HEK293 (cell line): ENCODE measurements at regions not wholly inside any gene's neighbourhood (a gene's known extent, or its start where the extent isn't known, plus 50 kb on each side); places are given as distances from the start of the nearest gene placed in this dataset.

ENCODE experiments used
- CTCF ChIA-PET: fragments of 350-600 bp; formaldehyde crosslinking; extraction: SDS; loops from one replicate; lab custom pipeline; 2021; ENCODE audit warnings: antibody characterized with exemption; lab: Yijun Ruan, JAX
- POLR2A ChIA-PET: fragments of 300-600 bp; formaldehyde crosslinking; extraction: SDS; loops from one replicate; lab custom pipeline; 2020; ENCODE audit warnings: antibody characterized with exemption, inconsistent platforms; lab: Yijun Ruan, JAX
- H3K27ac ChIP-seq: fragments of 200-500 bp; sonication (Bioruptor generic); 2 replicates; pipeline ENCODE4 v1.5.1; 2014; ENCODE audit warnings: low read depth, low read length, control low read depth, inconsistent platforms; ENCODE audit errors: extremely low read depth
- H3K36me3 ChIP-seq, 2 experiments: fragments of 200-500 bp in 1 of 2; sonication (Bioruptor generic) in 1 of 2; 1 replicate in 1 of 2; 2 replicates in 1 of 2; pipeline ENCODE4 v1.5.1; 2014 to 2017; ENCODE audit warnings: inconsistent platforms in 2 of 2, low read length in 2 of 2; ENCODE audit not compliant: control insufficient read depth in 2 of 2, insufficient read depth in 1 of 2
- H3K4me1 ChIP-seq: fragments of 200-500 bp; sonication (Bioruptor generic); 2 replicates; pipeline ENCODE4 v1.5.1; 2014; ENCODE audit warnings: mild to moderate bottlenecking, low read length, inconsistent platforms; ENCODE audit not compliant: control insufficient read depth, insufficient read depth
- H3K4me3 ChIP-seq: 2 replicates; pipeline ENCODE4 v1.5.1; 2011; ENCODE audit warnings: low read depth, mild to moderate bottlenecking, control low read depth, low read length, moderate library complexity
- H3K9me3 ChIP-seq: fragments of 200-500 bp; sonication (Bioruptor generic); 2 replicates; pipeline ENCODE4 v1.5.1; 2014; ENCODE audit warnings: low read depth, low read length, inconsistent platforms; ENCODE audit not compliant: control insufficient read depth, insufficient read depth
- ATF2 ChIP-seq: fragments of 450-650 bp; formaldehyde crosslinking; IDR thresholded peaks from 2 replicates; pipeline ENCODE4 v1.5.1; 2016; ENCODE audit warnings: missing biosample characterization, missing genetic modification characterization, low read depth
- GLIS2 ChIP-seq: fragments of 450-650 bp; formaldehyde crosslinking; IDR thresholded peaks from 2 replicates; pipeline ENCODE4 v1.5.1; 2016; ENCODE audit warnings: missing biosample characterization, missing genetic modification characterization
- PRDM6 ChIP-seq: fragments of 450-650 bp; formaldehyde crosslinking; IDR thresholded peaks from 2 replicates; pipeline ENCODE4 v1.5.1; 2017; ENCODE audit warnings: missing biosample characterization, missing genetic modification characterization
- ZNF280D ChIP-seq: fragments of 450-650 bp; formaldehyde crosslinking; IDR thresholded peaks from 2 replicates; pipeline ENCODE4 v1.5.1; 2016; ENCODE audit warnings: missing biosample characterization, missing genetic modification characterization
- ZNF292 ChIP-seq: fragments of 450-650 bp; formaldehyde crosslinking; IDR thresholded peaks from 2 replicates; pipeline ENCODE4 v1.5.1; 2016; ENCODE audit warnings: low read depth, missing biosample characterization, missing genetic modification characterization, borderline replicate concordance
- ZNF426 ChIP-seq: fragments of 450-650 bp; formaldehyde crosslinking; IDR thresholded peaks from 2 replicates; pipeline ENCODE4 v1.5.1; 2017; ENCODE audit warnings: missing biosample characterization, missing genetic modification characterization, mild to moderate bottlenecking, inconsistent platforms, moderate library complexity
- ZNF600 ChIP-seq: fragments of 450-650 bp; formaldehyde crosslinking; IDR thresholded peaks from 2 replicates; pipeline ENCODE4 v1.5.1; 2016; ENCODE audit warnings: missing biosample characterization, missing genetic modification characterization
- ZNF677 ChIP-seq: fragments of 450-650 bp; IDR thresholded peaks from 2 replicates; pipeline ENCODE4 v1.5.0; 2018; ENCODE audit warnings: missing biosample characterization, mild to moderate bottlenecking, missing genetic modification characterization, moderate library complexity
- ZNF704 ChIP-seq: fragments of 450-650 bp; formaldehyde crosslinking; IDR thresholded peaks from 2 replicates; pipeline ENCODE4 v1.5.1; 2016; ENCODE audit warnings: missing biosample characterization, missing genetic modification characterization
- ZSCAN16 ChIP-seq: fragments of 450-650 bp; formaldehyde crosslinking; IDR thresholded peaks from 2 replicates; pipeline ENCODE4 v1.5.1; 2016; ENCODE audit warnings: missing biosample characterization, missing genetic modification characterization
- ZSCAN18 ChIP-seq: fragments of 450-650 bp; formaldehyde crosslinking; IDR thresholded peaks from 2 replicates; pipeline ENCODE4 v1.5.1; 2016; ENCODE audit warnings: missing biosample characterization, missing genetic modification characterization
- ZSCAN5A ChIP-seq: fragments of 450-650 bp; formaldehyde crosslinking; IDR thresholded peaks from 2 replicates; pipeline ENCODE4 v1.5.1; 2016; ENCODE audit warnings: missing biosample characterization, missing genetic modification characterization
- TF ChIP-seq, protein P1 (sequence below): fragments of 450-650 bp; formaldehyde crosslinking; IDR thresholded peaks from 2 replicates; pipeline ENCODE4 v1.5.1; 2016; ENCODE audit warnings: missing biosample characterization, missing genetic modification characterization

GRCh38 chr5:154648229-154648628 lies 106.9 kb upstream of the LARP1 start:
- H3K27ac ChIP-seq = no peak overlapping the region
- ChIA-PET POLR2A (no interaction called here), CTCF (no interaction called here)
- H3K9me3 ChIP-seq = no peaks in the 10 kb centered on the region
- no peak overlapping the region for H3K4me3 ChIP-seq
- H3K36me3 ChIP-seq = no peaks in the 10 kb centered on the region
- TF ChIP-seq GLIS2 = no peak
- TF ChIP-seq ZNF704 (tag by site-specific recombination) = no peak
- no peak for TF ChIP-seq ZSCAN18
- no peak for TF ChIP-seq PRDM6 (tag by site-specific recombination)
- no peak for TF ChIP-seq ZNF426 (tag by site-specific recombination)
- TF ChIP-seq ZNF600 (tag by site-specific recombination) = no peak
- no peak for TF ChIP-seq ZNF292
- no peak for TF ChIP-seq ZSCAN5A (tag by site-specific recombination)
- TF ChIP-seq, protein P1, sequence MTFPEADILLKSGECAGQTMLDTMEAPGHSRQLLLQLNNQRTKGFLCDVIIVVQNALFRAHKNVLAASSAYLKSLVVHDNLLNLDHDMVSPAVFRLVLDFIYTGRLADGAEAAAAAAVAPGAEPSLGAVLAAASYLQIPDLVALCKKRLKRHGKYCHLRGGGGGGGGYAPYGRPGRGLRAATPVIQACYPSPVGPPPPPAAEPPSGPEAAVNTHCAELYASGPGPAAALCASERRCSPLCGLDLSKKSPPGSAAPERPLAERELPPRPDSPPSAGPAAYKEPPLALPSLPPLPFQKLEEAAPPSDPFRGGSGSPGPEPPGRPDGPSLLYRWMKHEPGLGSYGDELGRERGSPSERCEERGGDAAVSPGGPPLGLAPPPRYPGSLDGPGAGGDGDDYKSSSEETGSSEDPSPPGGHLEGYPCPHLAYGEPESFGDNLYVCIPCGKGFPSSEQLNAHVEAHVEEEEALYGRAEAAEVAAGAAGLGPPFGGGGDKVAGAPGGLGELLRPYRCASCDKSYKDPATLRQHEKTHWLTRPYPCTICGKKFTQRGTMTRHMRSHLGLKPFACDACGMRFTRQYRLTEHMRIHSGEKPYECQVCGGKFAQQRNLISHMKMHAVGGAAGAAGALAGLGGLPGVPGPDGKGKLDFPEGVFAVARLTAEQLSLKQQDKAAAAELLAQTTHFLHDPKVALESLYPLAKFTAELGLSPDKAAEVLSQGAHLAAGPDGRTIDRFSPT (tag by site-specific recombination) = no peak
- no peak for TF ChIP-seq ATF2
- no peak for TF ChIP-seq ZSCAN16 (tag by site-specific recombination)
- no peak for TF ChIP-seq ZNF677 (tag by site-specific recombination)
- no peak for TF ChIP-seq ZNF280D (tag by site-specific recombination)
- no peaks in the 10 kb centered on the region for H3K4me1 ChIP-seq
